HG02571 (cell line): ENCODE measurements at regions not wholly inside any gene's neighbourhood (a gene's known extent, or its start where the extent isn't known, plus 50 kb on each side); places are given as distances from the start of the nearest gene placed in this dataset.
"Not testable (repeated sequence)": the region's sequence is repeated elsewhere in the genome, so short reads cannot be mapped to it uniquely, and the experiment has no call there.

Source experiments
- ATAC-seq: cut with Tn5 transposase; IDR thresholded peaks from one replicate; pipeline ENCODE4 v1.9.1; 2021; ENCODE audit warnings: mild to moderate bottlenecking, moderate library complexity; ENCODE audit not compliant: unreplicated experiment

- no peak for ATAC-seq
These were observed 81.4 kb upstream of the PPP2R2D start for GRCh38 chr10:131819241-131820072.

DNA sequence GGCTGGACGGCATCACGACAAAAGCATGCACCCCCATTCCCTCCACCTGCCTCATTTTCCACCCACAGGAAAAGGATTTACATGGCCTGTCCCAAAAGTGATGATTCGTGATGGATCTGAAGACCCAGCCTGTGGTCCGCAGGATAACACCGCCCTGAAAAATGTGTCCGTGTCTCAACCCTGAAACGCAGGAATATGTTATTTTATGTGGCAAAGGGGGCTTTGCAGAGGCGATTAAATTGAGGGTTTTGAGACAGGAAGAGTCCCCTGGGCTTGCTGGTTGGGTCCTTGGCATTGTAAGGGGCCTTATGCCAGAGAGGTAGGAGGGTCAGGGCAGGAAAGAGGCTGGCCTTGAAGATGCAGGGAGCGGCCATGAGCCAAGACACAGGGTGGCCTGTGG lies 80.2 kb upstream of the PPP2R2D start:
- no peak for ATAC-seq

DNA sequence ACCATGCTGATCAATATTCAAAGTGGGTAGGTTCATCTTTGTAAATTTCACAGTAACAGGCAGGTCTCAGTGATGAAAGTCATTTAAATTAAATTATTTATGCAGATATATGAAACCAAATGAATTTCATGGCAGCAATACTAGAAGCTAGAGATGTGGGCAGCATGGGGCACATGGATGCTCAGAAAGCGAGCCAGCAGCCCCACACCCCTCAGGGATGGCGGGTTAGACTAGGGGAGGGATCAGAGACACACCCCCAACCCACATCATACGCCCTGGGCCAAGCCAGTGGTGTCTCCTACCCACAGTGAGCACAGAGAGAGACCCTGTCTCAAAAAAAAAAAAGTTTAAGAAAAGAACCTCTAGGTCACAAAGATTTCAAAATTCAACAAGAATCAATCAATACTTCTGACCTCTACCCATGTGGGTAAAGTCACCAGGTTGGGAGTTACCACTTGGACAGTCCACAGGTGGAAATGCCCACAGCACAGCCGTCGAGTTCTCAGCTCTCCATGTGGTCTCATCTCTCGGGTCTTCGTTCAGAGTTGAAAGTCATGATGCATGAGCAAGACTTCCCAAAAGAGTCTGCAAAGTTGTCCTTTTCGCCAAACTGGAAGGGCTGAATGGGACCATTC lies 79.3 kb upstream of the PPP2R2D start:
- no peak for ATAC-seq

DNA sequence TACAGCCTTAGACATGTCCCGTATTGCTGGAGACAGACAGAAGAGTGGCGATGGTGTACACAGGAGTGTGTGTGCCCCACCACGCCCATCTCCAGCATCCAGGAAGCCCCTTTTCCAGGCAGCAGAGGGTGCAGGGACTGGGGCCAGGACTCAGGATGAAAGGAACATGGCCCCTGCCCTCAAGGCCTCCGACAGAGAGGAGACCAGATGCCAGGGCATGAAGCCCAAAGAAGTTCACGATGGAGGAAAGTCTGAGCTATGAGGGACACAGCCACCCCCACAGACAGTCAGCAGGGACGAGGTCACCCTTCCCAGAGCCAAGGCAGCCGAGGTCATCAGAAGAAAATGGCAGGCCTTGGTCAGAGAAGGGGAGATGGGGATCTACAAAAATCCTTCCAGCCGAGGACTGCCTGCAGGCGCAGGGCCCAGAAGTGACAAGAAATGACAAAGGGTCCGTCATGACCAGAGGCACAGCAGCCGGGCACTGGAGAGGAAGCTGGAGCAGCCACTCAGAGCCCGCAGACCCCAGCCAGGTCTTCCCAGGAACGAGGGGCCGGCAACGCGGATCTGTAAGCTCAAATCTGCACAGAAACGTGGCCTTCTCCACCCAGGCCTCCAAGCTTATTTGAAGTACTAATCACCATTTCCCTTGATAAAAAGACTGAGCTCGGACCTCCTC lies 78.7 kb upstream of the PPP2R2D start:
- ATAC-seq = no peak

- no peak for ATAC-seq
These were observed 78.0 kb upstream of the PPP2R2D start for GRCh38 chr10:131822692-131823245.

DNA sequence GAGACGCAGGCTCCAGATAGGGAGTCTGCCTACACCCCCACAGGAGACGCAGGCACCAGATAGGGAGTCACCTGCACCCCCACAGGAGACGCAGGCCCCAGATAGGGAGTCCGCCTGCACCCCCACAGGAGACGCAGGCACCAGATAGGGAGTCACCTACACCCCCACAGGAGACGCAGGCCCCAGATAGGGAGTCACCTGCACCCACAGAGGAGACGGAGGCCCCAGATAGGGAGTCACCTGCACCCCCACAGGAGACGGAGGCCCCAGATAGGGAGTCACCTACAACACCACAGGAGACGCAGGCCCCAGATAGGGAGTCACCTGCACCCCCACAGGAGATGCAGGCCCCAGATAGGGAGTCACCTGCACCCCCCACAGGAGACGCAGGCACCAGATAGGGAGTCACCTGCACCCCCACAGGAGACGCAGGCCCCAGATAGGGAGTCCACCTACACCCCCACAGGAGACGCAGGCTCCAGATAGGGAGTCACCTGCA lies 77.2 kb upstream of the PPP2R2D start:
- not testable (repeated sequence) for ATAC-seq

GRCh38 chr10:131824371-131825149 lies 76.2 kb upstream of the PPP2R2D start:
- ATAC-seq = no peak

- ATAC-seq = no peak
These were observed 75.5 kb upstream of the PPP2R2D start for GRCh38 chr10:131825150-131825848.

DNA sequence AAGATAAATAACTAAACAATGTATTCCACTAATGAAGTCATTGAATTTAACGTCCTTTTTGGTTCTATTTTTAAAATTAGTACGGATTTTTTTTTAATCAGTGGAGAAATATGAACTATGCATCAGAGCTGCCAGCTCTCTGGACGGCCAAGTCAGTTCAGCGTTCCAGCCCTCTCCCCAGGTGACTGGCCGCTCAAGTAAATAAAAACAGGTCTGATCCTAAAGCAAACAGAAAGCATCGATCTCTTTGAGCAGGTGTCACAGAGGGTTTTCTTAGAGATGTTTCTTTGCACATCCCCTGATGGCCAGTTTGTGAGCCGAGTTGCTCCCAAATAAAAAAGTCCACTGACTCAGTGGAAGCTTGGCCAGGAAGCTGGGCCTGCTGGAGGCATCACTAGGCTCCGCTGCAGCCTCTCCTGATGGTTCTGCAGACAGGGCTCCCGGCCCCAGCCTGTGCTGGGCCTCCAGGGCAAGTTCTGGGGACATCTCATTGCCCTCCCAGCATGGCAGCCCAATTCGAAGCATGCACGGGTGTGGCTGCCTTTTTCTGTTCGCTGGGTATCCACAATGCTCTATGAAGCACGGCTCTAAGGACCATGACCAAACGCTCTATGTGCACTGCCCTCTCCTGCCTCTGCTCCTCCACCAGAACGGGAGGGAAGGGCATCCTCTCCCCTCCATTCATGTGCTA lies 74.7 kb upstream of the PPP2R2D start:
- ATAC-seq = no peak

DNA sequence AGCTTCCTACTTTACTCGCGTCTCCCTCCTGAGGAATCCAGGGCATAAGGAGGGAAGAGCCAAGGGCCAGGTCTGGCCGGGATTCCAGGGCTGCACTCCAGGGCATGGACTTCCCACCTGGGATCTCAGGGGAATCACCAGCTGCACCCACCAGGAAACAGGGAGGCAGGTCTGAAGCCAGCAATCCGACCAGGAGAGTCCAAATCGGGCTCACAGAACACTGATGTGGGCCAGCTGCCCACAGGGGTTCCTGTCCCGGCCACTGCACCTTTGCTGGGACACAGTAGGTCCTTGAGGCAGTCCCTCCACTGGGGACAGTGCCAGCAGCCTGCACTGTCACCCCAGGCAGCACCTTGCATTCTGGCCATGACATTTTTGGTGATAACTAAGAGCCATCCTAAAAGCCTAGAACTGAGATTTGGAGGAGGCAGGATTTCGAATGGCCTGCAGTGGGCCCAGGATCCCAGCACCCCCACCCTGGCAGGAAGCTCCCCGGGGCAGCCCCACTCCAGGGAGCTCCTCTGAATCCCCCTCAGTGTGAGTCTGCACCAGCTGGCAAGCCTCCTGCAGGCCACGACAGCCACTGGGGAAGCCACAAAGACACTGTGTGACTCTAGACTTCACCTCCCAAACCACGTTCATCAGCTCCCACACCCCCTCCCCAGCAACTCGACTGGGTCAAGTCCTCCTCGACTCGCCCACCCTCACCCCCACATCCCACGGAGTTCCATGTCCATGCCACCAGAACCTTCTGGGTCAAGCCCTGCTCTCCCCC lies 71.5 kb upstream of the PPP2R2D start:
- ATAC-seq = no peak

DNA sequence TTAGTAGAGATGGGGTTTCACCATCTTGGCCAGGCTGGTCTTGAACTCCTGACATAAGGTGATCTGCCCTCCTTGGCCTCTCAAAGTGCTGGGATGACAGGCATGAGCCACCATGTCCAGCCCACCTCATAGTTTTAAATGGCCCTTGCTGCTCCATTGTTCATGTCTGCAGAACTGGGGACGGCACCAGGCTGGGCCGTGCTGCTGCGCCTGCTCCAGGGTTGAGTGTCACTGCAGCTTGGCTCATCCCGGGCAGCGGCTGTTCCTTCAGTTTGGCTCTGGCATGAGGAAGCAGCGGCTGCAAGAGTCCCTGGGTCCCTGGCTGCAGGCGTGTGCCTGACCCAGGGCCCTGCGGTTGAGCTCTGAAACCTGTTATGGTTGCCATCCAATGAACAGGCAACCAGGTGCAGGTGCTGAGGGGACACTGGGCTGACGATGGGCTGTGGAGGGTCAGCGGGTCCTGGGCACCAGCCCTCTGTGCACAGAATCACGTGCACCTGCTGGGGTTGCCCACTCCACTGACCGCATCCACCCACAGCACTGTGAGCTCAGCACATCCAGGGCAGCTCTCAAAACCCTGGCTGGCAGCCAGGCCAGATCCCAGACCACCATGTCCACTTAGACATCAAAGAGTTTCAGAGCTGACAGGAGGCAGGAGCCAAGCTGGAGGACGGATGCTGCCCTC lies 70.2 kb upstream of the PPP2R2D start:
- no peak for ATAC-seq

DNA sequence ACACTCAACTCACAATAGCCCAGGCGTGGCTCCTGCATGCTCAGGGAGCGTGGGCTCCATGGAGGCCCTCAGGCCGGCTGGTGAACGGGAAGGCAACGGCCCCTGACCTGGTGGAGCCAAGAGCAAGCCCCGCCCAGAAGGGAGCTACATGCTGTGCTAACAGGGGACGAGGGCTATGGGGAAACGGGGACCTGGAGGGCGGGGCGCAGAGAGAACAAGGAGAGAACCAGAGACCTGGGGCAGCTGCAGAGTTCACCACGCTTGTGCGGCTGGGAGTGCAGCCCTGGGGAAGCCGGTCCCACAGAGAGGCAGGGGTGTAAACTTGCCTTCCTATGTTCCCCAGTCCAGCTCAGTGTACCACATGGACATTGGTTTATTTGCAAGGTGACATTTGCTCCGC lies 69.2 kb upstream of the PPP2R2D start:
- ATAC-seq = no peak

DNA sequence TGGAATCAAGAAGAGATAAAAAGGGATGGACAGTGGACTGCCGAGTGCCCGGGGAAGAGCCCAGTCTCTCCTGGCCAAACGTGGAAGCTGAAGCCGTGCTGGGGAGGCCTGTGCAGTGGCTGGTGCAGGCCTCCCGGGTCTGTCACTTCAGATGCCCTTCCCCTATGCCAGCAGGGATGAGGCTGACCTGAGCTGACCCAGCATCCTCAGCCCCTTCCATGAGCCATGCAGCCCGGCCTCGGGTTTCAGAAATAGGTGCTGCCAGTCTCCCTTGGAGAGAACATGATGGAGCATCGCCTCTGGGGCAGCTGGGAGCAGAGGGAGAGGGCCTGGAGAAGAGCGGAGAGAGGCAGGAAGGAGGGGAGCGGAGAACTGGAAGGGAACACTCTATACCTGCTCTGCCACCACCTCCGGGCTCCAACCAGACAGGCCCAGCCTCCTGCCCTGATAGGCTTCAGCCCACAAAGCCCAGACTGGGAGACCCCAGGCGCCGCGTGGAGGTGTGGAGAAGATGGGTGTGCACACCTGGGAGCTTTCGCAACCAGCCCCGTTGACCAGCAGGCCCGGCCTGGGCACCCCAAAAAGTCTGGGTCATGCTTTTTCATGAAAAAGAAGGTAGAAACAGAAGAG lies 68.6 kb upstream of the PPP2R2D start:
- ATAC-seq = no peak

GRCh38 chr10:131833013-131833412 lies 67.8 kb upstream of the PPP2R2D start:
- no peak for ATAC-seq

DNA sequence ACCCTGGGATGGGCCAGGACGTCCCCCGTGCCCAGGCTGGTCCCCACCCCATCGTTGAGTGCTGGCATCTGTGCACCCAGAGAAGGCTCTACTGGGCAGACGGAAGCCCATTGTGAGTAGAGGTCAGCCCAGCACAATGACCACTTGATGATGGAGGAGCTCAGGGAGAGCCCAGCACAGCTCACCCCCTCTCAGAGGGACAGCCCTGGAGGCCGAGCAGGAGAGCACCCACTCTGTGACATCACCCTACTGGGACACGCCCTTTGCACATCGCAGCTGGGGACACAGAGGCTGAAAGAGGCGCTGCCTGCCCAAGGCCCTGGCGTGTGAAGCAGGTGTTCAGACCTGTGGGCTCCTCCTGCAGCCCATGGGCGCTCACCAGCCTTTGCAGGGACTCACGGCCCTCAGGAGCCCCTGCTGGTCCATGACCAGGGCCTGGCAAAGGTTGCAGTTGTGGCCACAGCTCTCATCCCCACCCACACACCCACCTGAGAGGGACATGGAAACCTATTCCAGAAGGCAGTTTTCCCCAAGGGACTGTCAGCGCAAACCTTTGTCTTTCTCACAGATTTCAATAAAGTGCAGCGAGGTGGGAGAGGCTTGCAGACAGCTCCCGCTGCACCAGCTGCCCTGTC lies 67.2 kb upstream of the PPP2R2D start:
- ATAC-seq = no peak

DNA sequence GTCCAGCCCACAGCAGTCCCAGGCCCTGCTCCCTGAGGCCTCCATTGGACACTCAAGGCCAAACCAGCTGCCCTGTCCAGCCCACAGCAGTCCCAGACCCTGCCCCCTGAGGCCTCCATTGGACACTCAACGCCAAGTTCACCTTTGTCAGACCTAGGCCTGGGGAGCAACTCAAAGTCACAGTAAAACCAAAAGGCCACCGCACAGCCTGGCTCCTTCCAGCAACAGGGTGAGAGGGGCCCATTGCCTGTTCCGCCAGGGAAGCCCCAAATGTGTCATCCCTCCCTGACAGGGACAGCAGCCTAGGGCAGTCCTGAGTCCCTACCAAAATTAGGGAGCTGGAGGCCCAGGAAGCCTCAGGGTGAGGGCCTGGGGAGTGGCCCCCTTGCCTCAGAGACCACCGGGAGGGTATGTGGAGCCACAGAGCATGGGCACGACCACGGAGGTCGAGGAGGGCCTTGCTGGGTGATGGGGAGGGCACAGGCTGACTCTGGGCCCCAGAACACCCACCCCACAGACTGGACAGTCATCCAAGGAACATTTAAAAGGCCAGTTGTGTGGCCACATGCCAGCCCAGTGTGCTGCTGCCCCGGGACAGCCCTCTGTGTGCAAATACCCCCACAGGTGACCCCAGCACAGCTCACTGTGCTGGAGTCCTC lies 66.5 kb upstream of the PPP2R2D start:
- ATAC-seq = no peak
